ENCODE measurements at regions not wholly inside any gene's neighbourhood (a gene's known extent, or its start where the extent isn't known, plus 50 kb on each side); places are given as distances from the start of the nearest gene placed in this dataset.

GRCh38 chr5:93090698-93091097 lies 490.3 kb downstream of the NR2F1-AS1 start:
- Histone ChIP-seq H3K4me3 (no peak overlapping the region), H3K27ac (no peak overlapping the region), H3K4me1 (replicated peaks in 1 of 2) (peaks cover 9 to 18% of the 10 kb centered on the region in 2 donors)
- 59 to 100% (median 88%) methylated on average over 1 to 5 of the region's 5 CpGs for WGBS, 10 experiments
- ATAC-seq (replicated peaks in 6 of 8), result no peak
- in situ Hi-C loops (cut with MboI; ENCODE audit: low pct_unique_long_range_greater_than_20kb in 2 of 9, low sequenced_read_pairs in 9 of 9, unreplicated experiment in 9 of 9), result loop anchor here in 1 of 9 experiments (25.0 kb wide), 1 partner anchor 497 kb away; the partner anchor contains the start of genes NR2F1 and NR2F1-AS1

GRCh38 chr5:93088592-93089389 lies 492.2 kb downstream of the NR2F1-AS1 start:
- peaks cover 9 to 18% of the 10 kb centered on the region in 2 donors for H3K4me1 ChIP-seq (replicated peaks in 1 of 2)
- 28 to 77% (median 56%) methylated on average over 2 to 6 of the region's 7 CpGs for WGBS, 10 experiments
- no peak overlapping the region for H3K27ac ChIP-seq
- peak; percentile 46 to 95 (median 72) for ATAC-seq (replicated peaks in 6 of 8)
- no peak overlapping the region for H3K4me3 ChIP-seq
- in situ Hi-C loops (cut with MboI; ENCODE audit: low pct_unique_long_range_greater_than_20kb in 2 of 9, low sequenced_read_pairs in 9 of 9, unreplicated experiment in 9 of 9), result loop anchor here in 1 of 9 experiments (25.0 kb wide), 1 partner anchor 499 kb away; the partner anchor contains the start of genes NR2F1 and NR2F1-AS1

- in situ Hi-C loops (cut with MboI; ENCODE audit: low pct_unique_long_range_greater_than_20kb in 2 of 9, low sequenced_read_pairs in 9 of 9, unreplicated experiment in 9 of 9), result loop anchor here in 1 of 9 experiments (25.0 kb wide), 1 partner anchor 500 kb away; the partner anchor contains the start of genes NR2F1 and NR2F1-AS1
- Histone ChIP-seq H3K4me1 (replicated peaks in 1 of 2) (peaks cover 9 to 18% of the 10 kb centered on the region in 2 donors), H3K27ac (no peak overlapping the region), H3K4me3 (no peak overlapping the region)
- WGBS, 10 experiments, result 71 to 100% (median 95%) methylated on average over 1 to 2 of the region's 3 CpGs; no CpG with 5 or more reads in 5 of the 10 experiments
- ATAC-seq (replicated peaks in 6 of 8), result no peak
Measured at GRCh38 chr5:93087326-93087725, 493.7 kb downstream of the NR2F1-AS1 start.

GRCh38 chr5:93082981-93083380 lies 498.0 kb downstream of the NR2F1-AS1 start:
- Histone ChIP-seq H3K4me1 (replicated peaks in 1 of 2) (peaks cover 12 to 20% of the 10 kb centered on the region in 2 donors), H3K4me3 (no peak overlapping the region), H3K27ac (no peak overlapping the region)
- no peak for ATAC-seq (replicated peaks in 6 of 8)
- 80 to 100% (median 90%) methylated on average over 1 to 2 of the region's 2 CpGs; no CpG with 5 or more reads in 3 of the 10 experiments for WGBS, 10 experiments
- in situ Hi-C loops (cut with MboI; ENCODE audit: low pct_unique_long_range_greater_than_20kb in 2 of 9, low sequenced_read_pairs in 9 of 9, unreplicated experiment in 9 of 9), result loop anchor here in 1 of 9 experiments (25.0 kb wide), 1 partner anchor 504 kb away; the partner anchor contains the start of genes NR2F1 and NR2F1-AS1

- peak in 5 of 8 experiments; percentile 44 to 80 (median 63) for ATAC-seq (replicated peaks in 6 of 8)
- peak overlapping the region in 1 of 2 donors; percentile 55 for H3K27ac ChIP-seq
- H3K4me1 ChIP-seq (replicated peaks in 1 of 2), result peaks cover 13 to 23% of the 10 kb centered on the region in 2 donors
- H3K4me3 ChIP-seq, result no peak overlapping the region
- WGBS, 10 experiments, result 6 to 100% (median 50%) methylated on average over 1 to 2 of the region's 2 CpGs; no CpG with 5 or more reads in 1 of the 10 experiments
- in situ Hi-C loops (cut with MboI; ENCODE audit: low pct_unique_long_range_greater_than_20kb in 2 of 9, low sequenced_read_pairs in 9 of 9, unreplicated experiment in 9 of 9), result loop anchor here in 1 of 9 experiments (25.0 kb wide), 1 partner anchor 508 kb away; the partner anchor contains the start of genes NR2F1 and NR2F1-AS1
Measured at GRCh38 chr5:93079046-93079445, 502.0 kb downstream of the NR2F1-AS1 start.

GRCh38 chr5:93078082-93079038 lies 502.7 kb downstream of the NR2F1-AS1 start:
- 0 to 74% (median 51%) methylated on average over 3 to 10 of the region's 11 CpGs for WGBS, 10 experiments
- ATAC-seq (replicated peaks in 6 of 8), result peak; percentile 85 to 98 (median 95)
- in situ Hi-C loops (cut with MboI; ENCODE audit: low pct_unique_long_range_greater_than_20kb in 2 of 9, low sequenced_read_pairs in 9 of 9, unreplicated experiment in 9 of 9), result loop anchor here in 1 of 9 experiments (25.0 kb wide), 1 partner anchor 509 kb away; the partner anchor contains the start of genes NR2F1 and NR2F1-AS1
- peak overlapping the region; percentile 16 to 65 for H3K27ac ChIP-seq
- peak overlapping the region in 1 of 5 donors; percentile 0 for H3K4me3 ChIP-seq
- H3K4me1 ChIP-seq (replicated peaks in 1 of 2), result peaks cover 13 to 23% of the 10 kb centered on the region in 2 donors

GRCh38 chr5:93076566-93076965 lies 504.5 kb downstream of the NR2F1-AS1 start:
- no peak for ATAC-seq (replicated peaks in 6 of 8)
- in situ Hi-C loops (cut with MboI; ENCODE audit: low pct_unique_long_range_greater_than_20kb in 2 of 9, low sequenced_read_pairs in 9 of 9, unreplicated experiment in 9 of 9), result loop anchor here in 1 of 9 experiments (25.0 kb wide), 1 partner anchor 511 kb away; the partner anchor contains the start of genes NR2F1 and NR2F1-AS1
- Histone ChIP-seq H3K4me3 (no peak overlapping the region), H3K27ac (no peak overlapping the region), H3K4me1 (replicated peaks in 1 of 2) (peaks cover 13 to 23% of the 10 kb centered on the region in 2 donors)
- WGBS, 10 experiments, result 96 to 100% (median 100%) methylated on average over 1 to 4 of the region's 4 CpGs; no CpG with 5 or more reads in 2 of the 10 experiments

- H3K4me3 ChIP-seq, result no peak overlapping the region
- ATAC-seq (replicated peaks in 6 of 8), result no peak
- 58 to 100% (median 92%) methylated on average over 1 to 2 of the region's 2 CpGs for WGBS, 10 experiments
- peaks cover 13 to 23% of the 10 kb centered on the region in 2 donors for H3K4me1 ChIP-seq (replicated peaks in 1 of 2)
- no peak overlapping the region for H3K27ac ChIP-seq
- in situ Hi-C loops (cut with MboI; ENCODE audit: low pct_unique_long_range_greater_than_20kb in 2 of 9, low sequenced_read_pairs in 9 of 9, unreplicated experiment in 9 of 9), result loop anchor here in 1 of 9 experiments (25.0 kb wide), 1 partner anchor 511 kb away; the partner anchor contains the start of genes NR2F1 and NR2F1-AS1
Measured at GRCh38 chr5:93076096-93076495, 504.9 kb downstream of the NR2F1-AS1 start.

GRCh38 chr5:93073547-93073946 lies 507.5 kb downstream of the NR2F1-AS1 start:
- H3K27ac ChIP-seq, result no peak overlapping the region
- in situ Hi-C loops (cut with MboI; ENCODE audit: low pct_unique_long_range_greater_than_20kb in 2 of 9, low sequenced_read_pairs in 9 of 9, unreplicated experiment in 9 of 9), result no loop called here
- ATAC-seq (replicated peaks in 6 of 8), result no peak
- H3K4me3 ChIP-seq, result no peak overlapping the region
- H3K4me1 ChIP-seq (replicated peaks in 1 of 2), result peaks cover 6 to 12% of the 10 kb centered on the region in 2 donors
- WGBS, 10 experiments, result 74 to 100% (median 98%) methylated on average over 1 to 4 of the region's 4 CpGs

- in situ Hi-C loops (cut with MboI; ENCODE audit: low pct_unique_long_range_greater_than_20kb in 2 of 9, low sequenced_read_pairs in 9 of 9, unreplicated experiment in 9 of 9), result no loop called here
- Histone ChIP-seq H3K4me3 (no peak overlapping the region), H3K4me1 (replicated peaks in 1 of 2) (peaks cover under 1 to 10% of the 10 kb centered on the region in 2 donors), H3K27ac (no peak overlapping the region)
- no peak for ATAC-seq (replicated peaks in 6 of 8)
- 23 to 100% (median 95%) methylated on average over 1 to 3 of the region's 3 CpGs for WGBS, 10 experiments
Measured at GRCh38 chr5:93072831-93073459, 508.1 kb downstream of the NR2F1-AS1 start.

GRCh38 chr5:93071710-93072109 lies 509.3 kb downstream of the NR2F1-AS1 start:
- Histone ChIP-seq H3K27ac (no peak overlapping the region), H3K4me1 (replicated peaks in 1 of 2) (peaks cover 0 to 7% of the 10 kb centered on the region in 2 donors), H3K4me3 (no peak overlapping the region)
- in situ Hi-C loops (cut with MboI; ENCODE audit: low pct_unique_long_range_greater_than_20kb in 2 of 9, low sequenced_read_pairs in 9 of 9, unreplicated experiment in 9 of 9), result no loop called here
- ATAC-seq (replicated peaks in 6 of 8), result no peak
- 50 to 100% (median 98%) methylated on average over 1 of the region's 1 CpG; no CpG with 5 or more reads in 2 of the 10 experiments for WGBS, 10 experiments

- ATAC-seq (replicated peaks in 6 of 8), result no peak
- 70 to 100% (median 95%) methylated on average over 3 to 6 of the region's 6 CpGs; no CpG with 5 or more reads in 2 of the 10 experiments for WGBS, 10 experiments
- in situ Hi-C loops (cut with MboI; ENCODE audit: low pct_unique_long_range_greater_than_20kb in 2 of 9, low sequenced_read_pairs in 9 of 9, unreplicated experiment in 9 of 9), result no loop called here
Measured at GRCh38 chr5:93070938-93071337, 510.1 kb downstream of the NR2F1-AS1 start.

More at GRCh38 chr5:93070938-93071337, 510.1 kb downstream of the NR2F1-AS1 start:
- H3K4me3 ChIP-seq, result no peak overlapping the region
- H3K27ac ChIP-seq, result no peak overlapping the region
- peaks cover 0 to 7% of the 10 kb centered on the region in 2 donors for H3K4me1 ChIP-seq (replicated peaks in 1 of 2)
